Vagina (tissue), 2 donors: ENCODE measurements at regions not wholly inside any gene's neighbourhood (a gene's known extent, or its start where the extent isn't known, plus 50 kb on each side); places are given as distances from the start of the nearest gene placed in this dataset.

Experiments
- POLR2A ChIP-seq, 2 donors: fragments of 450-650 bp; IDR thresholded peaks; one replicate each; pipeline ENCODE4 v1.6.1; 2017; ENCODE audit warnings: antibody characterized with exemption in 2 of 2, mild to moderate bottlenecking in 2 of 2, moderate library complexity in 2 of 2
- TF ChIP-seq, protein P1 (sequence below), 3 experiments: fragments of 450-650 bp in 2 of 3; fragments of 200-600 bp in 1 of 3; sonication (generic) in 1 of 3; IDR thresholded peaks; one replicate each; pipeline ENCODE4 v1.5.1; 2017 to 2019; ENCODE audit warnings: antibody characterized with exemption in 3 of 3, mild to moderate bottlenecking in 2 of 3, moderate library complexity in 2 of 3

DNA sequence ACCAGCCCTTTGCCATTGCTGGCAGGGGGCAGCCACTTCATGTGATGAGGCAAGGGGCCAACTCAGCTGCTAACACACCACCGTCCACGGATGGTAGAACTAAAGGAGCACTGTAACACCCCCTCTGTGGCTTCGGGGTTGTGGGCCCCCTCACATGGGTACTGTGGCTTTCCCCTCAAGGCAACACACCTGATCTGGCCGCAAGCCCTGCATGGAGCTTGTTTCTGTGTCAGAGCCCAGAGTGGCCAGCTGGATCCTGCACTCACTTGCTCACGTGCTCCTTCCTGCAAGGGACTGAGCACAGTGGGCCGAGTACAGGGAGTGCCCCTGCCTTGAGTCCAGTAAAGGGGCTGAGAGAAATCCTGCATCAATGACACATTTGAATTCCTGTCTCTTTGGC, 507.4 kb upstream of the SMC2 start:
- TF ChIP-seq, protein P1, sequence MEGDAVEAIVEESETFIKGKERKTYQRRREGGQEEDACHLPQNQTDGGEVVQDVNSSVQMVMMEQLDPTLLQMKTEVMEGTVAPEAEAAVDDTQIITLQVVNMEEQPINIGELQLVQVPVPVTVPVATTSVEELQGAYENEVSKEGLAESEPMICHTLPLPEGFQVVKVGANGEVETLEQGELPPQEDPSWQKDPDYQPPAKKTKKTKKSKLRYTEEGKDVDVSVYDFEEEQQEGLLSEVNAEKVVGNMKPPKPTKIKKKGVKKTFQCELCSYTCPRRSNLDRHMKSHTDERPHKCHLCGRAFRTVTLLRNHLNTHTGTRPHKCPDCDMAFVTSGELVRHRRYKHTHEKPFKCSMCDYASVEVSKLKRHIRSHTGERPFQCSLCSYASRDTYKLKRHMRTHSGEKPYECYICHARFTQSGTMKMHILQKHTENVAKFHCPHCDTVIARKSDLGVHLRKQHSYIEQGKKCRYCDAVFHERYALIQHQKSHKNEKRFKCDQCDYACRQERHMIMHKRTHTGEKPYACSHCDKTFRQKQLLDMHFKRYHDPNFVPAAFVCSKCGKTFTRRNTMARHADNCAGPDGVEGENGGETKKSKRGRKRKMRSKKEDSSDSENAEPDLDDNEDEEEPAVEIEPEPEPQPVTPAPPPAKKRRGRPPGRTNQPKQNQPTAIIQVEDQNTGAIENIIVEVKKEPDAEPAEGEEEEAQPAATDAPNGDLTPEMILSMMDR (IDR thresholded peaks at IDR 0.05), result no peak
- TF ChIP-seq POLR2A (IDR thresholded peaks at IDR 0.05), result no peak
